ENCODE measurements at regions not wholly inside any gene's neighbourhood (a gene's known extent, or its start where the extent isn't known, plus 50 kb on each side); places are given as distances from the start of the nearest gene placed in this dataset.

DNA sequence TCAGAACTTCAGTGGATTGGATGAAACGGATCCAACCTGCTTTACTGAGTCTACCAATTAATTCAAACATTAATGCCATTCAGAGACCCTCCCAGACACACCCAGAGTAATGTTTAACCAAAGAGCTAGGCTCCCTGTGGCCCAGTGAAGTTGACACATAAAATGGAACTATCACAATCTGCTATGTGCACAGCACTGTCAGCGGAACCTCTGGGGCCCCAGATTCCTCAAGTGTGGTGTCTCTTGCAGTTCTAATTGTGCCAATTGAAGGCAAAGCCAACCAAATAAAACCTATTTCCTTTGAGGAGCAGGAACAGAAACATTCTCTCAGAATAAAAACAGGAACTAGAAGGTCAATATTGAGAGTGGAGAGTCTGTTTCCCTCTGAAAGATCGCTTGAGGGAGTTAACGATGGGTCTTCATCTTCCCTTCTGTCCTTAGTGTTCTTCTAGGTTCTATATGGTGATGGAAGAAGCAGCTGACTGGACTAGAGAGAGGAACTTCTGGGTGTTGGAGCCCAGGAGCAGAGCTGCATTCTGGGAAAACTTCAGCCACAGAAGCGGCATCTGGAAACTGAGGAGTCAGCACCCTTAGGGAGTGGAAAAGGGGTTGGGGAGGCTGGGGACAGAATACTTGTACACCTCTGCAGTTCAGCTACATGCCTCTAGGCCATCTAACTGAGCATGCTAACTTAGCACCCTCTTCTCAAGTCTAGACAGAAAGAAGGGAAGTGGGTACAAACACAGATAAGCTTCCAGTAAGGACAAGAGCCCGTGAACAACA lies 174.4 kb upstream of the FBXO11 start:
- no peak for TF ChIP-seq CTCF (IDR thresholded peaks at IDR 0.05 in 4 of 5, conservative IDR thresholded peaks at IDR 0.05 in 1 of 5)
- TF ChIP-seq POLR2A (IDR thresholded peaks at IDR 0.05) = no peak
